Fibroblast of upper back skin (primary cell): ENCODE measurements at regions not wholly inside any gene's neighbourhood (a gene's known extent, or its start where the extent isn't known, plus 50 kb on each side); places are given as distances from the start of the nearest gene placed in this dataset.
A peak's percentile ranks its signal among the peaks of the same experiment; 100 is the strongest.
"Not testable (repeated sequence)": the region's sequence is repeated elsewhere in the genome, so short reads cannot be mapped to it uniquely, and the experiment has no call there.

Experiments used
- DNase-seq: peaks from one replicate; pipeline ENCODE4 v3.0.0-alpha.2; 2013

DNA sequence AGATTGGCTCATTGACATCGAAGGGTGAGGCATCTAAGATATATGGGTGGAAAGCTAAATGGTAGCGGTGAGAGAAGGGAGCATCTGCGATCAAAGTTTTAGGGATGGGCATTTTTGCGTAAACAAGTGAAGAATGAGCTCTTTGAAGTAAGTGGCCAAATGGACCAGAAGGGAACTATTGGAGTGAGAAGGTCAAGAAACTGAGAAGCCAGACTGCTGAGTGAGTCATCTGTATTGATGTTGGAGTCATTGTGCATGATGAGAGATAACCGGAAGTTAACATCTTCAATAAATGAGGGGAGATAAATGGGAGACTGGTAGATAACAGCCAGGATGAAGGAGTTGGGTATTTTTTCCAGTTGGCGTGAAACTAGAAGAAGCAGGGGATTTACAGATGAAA, 271.9 kb upstream of the PDE3A start:
- no peak for DNase-seq

DNA sequence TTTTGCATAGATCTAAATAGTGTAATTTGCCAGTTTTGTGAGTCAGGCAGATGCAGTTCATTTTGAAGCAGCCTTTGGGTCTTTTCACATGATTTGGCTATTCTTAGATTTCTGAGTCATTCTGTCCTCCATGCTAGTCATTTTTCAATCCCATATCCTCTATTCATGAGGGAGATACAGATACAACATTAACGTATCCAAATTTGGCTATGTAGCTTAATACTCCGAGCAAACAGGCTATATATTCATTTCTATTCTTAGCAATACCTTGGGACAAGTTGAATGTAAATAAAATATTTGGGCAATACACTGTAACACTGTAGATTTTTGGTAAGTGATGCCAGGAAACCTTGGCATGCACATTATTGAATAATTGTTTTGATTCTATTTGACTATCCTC, 270.7 kb upstream of the PDE3A start:
- peak; percentile 81 for DNase-seq

DNA sequence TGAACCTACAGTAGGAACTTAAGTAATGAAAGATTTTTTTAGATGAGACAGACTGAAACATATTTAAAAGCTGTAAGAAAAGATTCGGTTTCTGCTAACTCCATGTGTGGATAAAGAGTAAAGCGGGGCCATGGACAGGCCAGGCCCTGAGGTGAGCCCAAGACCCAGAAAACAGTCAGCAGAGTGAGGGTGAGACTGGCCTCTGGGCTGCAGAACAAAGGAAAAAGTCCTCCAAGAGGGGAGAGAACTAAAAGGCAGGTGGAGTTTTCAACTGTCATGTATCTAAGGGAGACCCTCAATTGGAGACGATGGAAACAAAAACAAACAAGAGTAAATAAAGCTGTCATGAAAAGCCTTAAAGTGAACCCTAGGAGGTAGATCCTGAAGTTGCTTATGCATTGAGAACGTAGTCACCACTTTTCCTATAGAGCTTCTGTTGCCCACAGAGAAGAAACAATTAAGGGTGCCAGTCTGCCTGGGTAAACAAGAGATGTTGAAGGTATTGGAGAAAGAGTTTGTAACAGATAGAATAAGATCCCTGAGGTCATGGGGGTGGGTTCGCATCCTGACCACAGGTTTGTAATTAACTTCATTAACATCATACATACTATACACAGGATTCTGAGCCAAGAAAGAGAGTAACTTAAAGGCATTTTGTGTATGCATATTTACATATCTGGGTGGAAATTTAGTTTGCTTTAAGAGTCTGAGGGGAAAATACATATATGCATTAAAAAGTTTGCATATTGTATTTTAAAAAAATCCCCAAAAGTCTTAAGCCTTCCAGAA, 268.7 kb upstream of the PDE3A start:
- DNase-seq = no peak

DNA sequence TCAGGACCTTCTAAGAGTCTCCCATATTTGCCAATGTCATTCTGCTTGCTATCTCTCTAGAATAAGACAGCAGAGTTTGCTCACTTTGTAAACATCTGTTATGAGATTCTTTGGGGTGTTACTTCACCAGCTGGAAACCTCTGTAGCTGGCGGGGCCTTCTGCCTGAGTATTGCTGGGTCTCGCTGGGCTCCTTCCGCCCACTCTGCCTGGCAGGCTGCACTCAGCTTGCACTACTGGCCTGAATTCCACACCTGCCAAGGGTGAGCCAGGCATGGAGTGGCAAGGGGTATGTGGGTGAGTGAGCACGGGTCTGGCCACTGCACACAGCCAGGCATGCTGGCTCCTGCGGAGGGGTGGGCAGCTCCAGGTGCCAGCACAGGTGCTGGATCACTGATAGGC, 267.3 kb upstream of the PDE3A start:
- DNase-seq = peak; percentile 3

DNA sequence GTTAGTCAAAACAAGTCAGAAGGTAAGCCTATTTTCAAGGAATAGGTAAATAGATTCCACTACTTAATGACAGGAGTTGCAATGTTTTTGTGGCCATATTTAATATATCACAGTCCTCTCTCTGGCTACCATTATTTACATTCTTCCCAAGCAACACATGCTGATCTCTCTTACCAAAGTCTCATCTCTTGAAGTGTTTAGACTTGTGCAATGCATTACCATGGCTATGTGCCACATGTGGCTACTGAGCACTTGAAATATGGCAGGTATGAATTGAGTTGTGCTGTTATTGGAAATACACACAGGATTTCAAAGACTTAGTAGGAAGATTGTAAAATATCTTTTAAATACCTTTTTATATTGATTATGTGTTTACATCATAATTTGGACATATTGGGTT, 262.4 kb upstream of the PDE3A start:
- peak; percentile 70 for DNase-seq

DNA sequence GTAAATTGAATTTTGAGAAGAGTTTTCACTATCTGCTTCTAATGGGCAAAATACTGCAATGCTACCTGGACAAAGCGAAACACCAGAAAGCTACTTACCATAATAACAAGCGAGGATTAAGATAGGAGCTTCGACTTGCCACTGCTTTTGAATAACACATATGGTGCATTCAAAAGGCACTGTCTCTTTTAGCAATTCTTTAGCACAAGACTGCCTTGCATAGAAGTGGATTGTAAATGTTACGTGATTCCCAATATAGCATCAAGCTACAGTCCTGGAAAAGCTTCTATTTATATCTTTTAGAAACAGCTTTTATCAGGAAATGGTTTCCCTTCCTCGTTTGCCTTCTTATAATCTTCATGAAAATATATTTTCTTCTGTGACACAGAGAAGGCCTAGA, 258.7 kb upstream of the PDE3A start:
- no peak for DNase-seq

DNA sequence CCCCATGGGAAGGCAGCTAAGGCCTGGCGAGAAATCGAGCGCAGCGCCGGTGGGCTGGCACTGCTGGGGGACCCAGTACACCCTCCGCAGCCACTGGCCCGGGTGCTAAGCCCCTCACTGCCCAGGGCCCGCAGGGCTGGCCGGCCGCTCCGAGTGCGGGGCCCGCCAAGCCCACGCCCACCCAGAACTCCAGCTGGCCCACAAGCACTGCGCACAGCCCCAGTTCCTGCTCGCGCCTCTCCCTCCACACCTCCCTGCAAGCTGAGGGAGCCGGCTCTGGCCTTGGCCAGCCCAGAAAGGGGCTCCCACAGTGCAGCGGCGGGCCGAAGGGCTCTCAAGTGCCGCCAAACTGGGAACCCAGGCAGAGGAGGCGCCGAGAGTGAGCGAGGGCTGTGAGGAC, 253.0 kb upstream of the PDE3A start:
- not testable (repeated sequence) for DNase-seq

DNA sequence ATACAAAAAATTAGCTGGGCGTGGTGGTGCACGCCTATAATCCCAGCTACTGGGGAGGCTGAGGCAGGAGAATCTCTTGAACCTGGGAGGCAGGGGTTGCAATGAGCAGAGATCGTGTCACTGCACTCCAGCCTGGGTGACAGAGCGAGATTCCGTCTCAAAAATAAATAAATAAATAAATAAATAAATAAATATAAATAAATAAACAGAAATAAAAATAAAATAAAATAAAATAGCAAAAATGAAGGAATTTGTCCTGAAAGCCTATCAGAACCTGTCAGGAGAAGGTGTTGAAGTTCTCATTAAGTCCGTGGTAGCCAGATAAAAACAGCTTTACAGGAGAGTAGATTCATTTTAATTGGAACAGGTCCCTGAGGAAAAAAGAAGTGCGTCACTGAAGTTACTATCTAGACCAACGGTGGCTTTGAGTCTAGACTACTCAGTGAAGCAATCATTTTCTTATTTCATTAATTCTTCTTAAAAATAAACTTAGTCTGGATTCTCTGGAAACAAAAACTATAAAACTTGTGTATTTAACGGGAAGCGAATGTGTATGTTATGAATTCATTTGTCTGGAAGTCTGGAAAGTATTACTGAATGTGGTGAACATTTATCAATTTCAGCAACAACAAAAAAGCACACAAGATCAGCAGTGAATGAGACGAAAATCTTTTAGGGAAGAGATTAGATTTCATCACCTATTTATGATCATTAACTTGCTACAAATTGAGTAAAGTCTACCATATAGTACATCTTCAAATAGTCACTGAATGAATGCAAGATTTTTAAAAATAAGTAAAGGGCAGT, 248.5 kb upstream of the PDE3A start:
- peak; percentile 36 for DNase-seq

DNA sequence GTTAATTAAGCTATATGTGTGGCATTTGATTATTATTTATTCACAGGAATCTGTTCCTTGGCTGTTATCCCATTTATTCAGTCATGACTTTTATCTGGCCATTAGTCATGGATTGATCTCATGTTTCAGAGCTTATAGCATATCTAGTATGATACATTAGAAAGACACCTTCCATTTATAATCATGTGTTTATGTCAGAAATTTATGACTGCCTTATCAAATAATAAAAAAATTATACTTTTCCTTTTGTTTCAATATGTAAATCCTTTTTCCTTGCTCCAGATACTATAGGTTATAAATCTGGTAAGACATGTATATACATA, 248.0 kb upstream of the PDE3A start:
- peak; percentile 36 for DNase-seq

DNA sequence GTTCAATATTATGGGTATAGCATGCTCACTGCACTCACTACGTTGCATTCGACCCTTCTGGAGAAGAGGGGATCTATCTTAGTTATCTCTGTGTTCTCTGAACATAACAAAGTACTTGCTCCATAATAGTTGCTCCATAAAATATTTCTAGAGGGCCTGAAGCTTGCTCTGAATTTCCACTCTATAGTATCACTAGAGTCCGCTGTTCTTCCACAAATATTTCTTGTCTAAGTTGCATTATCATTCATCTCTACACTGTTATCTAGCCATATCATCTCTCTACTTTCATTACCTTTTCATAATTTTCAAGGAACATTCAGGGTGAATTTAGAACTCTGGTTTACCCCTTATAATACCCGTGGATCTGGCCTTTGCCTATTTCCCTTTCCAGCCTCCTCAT, 246.1 kb upstream of the PDE3A start:
- DNase-seq = no peak

DNA sequence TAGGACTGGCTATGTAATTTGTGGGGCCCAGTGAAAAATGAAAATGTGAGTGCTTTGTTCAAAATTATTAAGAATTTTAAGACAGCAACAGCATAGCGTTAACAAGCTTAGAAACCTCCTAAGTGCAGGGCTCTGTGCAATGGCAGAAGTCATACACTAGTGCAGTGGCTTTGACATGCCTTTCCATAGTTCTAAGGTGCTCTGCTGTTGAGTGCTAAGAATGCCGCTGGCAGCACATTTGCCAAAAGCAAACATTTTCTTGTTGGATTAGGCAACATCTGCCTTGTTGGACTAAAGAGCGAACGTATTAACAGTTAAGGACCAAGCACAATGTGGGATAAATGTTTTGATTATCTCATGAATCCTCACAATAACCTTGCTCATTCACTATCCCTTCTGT, 244.9 kb upstream of the PDE3A start:
- no peak for DNase-seq

DNA sequence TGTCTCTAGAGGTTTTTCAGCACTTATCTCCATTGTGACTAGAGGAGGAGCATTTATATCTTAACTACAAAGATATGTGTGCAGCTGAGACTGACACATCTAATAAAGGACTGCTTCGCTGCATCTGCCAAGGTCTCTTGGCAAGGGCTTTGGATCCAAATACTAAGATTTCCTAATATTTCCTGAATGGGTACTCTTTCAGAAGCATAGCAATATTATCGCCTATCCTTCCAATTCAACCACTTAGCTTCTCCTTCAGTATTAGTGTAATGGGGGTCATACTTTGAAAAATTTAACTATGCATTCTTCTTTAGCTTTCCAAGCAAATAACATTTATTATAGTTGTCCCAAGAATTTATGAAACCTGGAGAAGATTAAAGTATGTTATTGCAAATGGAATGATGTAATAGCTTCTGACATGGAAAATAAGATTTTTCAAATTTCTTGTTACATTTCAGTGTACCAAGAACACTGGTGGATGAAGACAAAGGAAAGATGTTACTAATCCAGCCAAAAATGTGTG, 243.0 kb upstream of the PDE3A start:
- peak; percentile 42 for DNase-seq

DNA sequence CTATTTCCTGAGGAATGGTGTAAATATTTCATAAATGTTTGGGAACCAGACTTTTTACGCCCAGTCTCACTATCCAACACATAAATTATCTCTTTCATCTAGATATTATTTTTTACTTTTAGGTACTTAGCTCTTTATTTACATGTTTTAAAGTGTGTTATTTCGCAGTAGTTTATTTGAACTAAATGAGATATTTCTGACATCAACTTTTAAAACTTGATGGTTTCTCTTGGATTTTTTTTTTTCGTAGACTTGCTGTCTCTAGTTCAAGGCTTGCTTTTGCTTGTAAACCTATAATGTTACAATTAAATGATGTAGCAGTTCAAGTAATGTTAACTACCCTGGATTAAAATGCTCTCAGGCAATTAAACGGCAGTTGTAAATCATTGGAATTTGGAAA, 241.7 kb upstream of the PDE3A start:
- no peak for DNase-seq

DNA sequence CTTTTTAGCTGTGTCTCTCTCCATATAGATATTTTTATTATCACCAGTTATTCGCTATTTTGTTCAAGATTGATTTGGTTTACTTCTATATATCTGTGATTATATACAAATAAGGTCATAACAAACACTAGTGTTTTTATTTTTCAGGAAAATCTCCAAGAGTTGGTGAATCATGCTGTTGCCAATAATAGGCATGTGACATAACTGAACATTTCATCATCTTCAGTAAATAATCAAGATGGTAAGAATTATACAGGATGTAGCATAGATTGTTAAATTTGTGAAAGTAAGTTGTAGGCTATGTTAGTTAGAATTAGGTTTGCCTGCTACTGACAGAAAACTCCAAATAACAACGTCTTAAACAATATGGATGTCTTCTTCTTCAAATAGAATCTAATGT, 240.9 kb upstream of the PDE3A start:
- DNase-seq = no peak

DNA sequence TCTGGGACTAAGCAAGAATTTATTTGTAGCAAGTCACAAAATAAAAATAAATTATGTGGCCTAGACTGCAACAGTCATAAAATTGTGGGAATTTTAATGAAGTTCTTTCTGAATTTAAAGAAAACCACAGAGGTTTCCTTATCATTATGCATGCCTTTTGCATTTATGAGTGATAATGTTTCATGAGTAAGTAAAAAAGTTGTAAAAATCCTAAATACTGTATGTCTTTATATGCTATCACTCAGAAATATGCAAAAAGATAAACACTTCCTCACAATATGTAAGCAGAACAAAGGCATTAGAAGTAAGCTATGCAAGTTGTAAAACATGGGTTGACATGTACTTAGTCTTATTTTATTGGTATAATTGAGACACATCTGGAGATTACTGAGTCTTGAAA, 239.4 kb upstream of the PDE3A start:
- DNase-seq = peak; percentile 11

DNA sequence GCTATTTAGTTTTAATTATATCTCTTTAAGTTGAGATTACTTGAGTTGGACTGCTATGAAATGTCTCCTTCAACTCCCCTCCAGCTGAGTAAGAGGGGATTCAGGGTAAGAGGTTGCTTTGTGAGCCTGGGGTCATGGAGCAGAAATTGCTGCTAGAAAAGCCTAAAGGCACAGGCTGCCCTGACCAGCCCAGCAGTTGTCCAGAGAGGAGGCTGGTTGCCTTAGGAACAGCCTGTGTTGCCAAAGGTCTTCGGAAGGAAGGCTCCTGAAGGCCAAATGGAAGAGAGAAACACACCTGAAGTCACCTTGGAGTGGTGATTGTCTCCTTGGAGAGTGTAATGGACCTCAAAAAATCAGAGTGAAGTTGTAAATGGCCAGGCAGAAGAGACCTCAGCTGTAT, 235.5 kb upstream of the PDE3A start:
- no peak for DNase-seq

DNA sequence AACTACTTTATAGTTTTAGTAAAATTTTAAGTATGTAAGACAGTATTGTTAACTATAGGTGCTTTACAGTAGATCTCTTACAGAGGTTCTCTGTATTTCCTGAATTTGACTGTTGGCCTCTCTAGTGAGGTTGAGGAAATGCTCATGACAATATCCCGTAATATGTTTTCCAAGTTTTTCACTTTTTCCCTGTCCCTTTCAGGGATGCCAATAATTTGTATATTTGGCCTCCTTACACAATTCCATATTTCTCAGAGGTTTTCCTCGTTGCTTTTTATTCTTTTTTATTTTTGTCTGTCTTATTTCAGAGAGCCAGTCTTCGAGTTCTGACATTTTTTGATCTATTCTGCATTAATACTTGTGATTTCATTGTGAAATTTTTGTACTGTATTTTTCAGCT, 233.7 kb upstream of the PDE3A start:
- no peak for DNase-seq

DNA sequence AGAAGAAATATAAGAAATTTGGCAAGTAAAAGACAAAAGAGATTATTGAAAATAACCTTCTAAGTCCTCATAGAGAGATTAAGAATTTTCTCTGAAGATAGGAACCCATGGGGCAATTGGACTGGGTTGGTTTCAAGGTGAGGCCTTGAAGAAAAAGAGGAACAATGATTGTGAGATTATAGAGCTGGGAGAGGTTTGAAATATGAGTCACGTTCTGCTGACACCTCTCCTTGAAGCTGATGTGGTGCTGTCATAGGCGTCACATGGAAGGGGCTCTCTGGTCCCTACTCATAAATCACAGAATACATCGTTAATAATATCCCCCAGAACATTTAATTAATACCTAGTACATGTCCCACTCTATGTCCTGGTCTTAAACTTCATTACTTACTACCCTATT, 227.6 kb upstream of the PDE3A start:
- DNase-seq = no peak

DNA sequence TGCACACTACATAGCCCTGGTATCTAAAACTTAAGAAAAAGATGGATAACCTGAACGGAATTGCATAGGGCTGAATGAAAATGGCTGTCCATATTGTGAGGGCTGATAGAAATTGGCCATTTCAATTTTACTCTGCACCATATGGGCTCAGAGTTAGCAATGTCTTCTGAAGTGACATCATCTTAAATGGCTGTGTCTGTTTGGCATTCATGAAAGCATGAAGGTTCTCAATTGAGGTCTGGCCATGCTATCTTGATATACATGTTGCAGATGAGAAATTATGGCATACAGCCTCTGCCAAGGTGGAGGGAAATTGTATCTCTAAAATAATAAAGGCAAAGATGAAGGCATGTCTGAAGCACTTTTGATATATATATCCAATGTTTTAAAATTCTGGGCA, 226.0 kb upstream of the PDE3A start:
- no peak for DNase-seq

DNA sequence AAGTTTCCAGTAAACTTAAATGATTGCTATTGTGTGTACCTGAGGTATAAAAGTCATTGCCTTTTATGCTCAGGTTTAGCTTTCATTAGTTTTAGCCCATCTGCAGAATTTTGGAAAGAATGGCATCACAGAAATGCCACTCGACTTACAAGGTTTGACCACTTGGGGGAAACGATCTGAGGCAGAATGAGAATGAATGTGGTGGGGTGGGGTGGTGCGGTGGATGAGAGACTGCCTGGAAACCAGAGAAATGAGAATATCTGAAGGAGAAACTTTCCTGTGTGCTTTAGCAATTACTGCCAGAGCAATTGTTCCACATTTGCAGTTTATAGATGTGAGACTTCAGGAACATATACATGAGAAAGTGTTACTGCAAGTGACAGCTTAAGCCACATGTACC, 225.4 kb upstream of the PDE3A start:
- no peak for DNase-seq

DNA sequence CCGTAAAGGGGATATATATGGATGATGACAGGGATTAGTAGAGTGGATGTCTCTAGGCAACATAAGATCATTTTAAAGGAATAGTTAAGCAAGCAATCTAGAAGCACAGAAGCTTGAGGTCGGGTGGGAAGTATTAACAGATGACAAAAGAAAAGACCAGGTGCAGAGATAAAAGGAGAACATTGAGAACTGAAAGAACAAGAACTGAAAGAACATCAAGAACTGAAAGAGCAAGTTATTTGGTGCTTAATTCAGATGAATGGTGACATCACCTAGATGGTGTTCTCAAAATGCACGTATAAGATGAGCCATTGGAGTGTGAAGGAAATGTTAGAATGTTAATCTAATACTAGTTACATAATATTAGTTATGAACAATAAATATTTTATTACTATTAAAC, 224.0 kb upstream of the PDE3A start:
- no peak for DNase-seq

DNA sequence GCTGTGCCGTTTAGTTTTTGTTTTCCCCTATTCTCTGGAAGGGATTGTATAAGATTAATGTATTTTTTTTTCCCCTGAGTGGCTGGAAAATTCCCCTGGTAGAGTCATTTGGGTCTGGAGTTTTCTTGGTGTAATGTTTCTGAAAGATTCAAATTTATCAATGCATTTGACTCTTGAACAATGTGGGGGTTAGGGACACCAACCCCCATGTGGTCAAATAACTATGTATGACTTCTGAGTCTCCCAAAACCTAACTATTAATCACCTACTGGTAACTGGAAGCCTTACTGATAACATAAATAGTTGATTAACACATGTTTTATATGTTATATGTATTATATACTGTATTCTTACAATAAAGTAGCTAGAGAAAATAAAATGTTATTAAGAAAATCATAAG, 220.1 kb upstream of the PDE3A start:
- peak; percentile 12 for DNase-seq

DNA sequence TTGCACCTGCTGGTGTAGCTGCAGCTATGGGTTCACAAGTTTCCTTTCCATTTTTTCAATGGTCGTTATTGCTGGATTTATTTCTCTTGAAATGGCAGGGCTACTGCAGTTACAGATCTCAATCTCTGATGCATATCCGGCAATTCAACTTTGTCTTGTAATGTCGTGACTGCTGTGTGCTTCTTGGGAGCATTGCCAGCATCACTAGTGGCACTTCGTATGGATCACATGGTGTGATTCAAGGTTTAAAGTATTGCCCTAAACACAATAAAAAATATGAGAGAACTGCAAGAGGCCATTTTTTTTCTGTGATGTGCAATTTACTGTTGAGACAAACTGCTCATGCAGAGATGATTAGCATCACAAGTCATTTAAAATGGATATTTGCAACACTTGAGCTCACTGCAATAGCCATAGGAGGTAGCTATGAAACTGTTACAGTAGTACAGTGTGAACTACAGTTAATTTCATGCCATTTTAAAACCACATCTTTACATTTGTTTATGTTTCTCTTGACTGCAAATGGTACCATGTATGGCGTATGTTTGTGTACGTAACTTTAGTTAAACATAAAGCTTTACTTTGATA, 217.4 kb upstream of the PDE3A start:
- no peak for DNase-seq

DNA sequence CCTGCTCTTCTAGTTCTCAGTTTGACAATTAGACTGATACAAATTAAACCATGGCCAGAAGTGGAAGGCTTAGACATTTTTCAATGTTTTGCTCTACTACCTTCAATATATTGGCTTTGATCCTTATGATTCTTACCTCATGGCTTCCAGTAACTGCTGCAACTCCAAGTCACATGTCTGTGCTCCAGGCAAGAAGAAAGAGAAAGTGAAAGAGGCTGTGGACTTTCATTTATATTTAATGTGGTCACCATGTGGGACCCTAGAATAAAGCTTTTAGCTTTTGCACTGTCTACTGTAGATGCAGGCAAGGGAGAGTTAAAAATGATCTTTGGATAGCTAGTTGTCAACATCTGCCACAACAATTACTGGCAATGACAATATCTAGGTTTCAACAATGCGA, 214.3 kb upstream of the PDE3A start:
- peak; percentile 14 for DNase-seq
